ENCODE measurements at regions not wholly inside any gene's neighbourhood (a gene's known extent, or its start where the extent isn't known, plus 50 kb on each side); places are given as distances from the start of the nearest gene placed in this dataset.
"Not testable (repeated sequence)": the region's sequence is repeated elsewhere in the genome, so short reads cannot be mapped to it uniquely, and the experiment has no call there.

DNA sequence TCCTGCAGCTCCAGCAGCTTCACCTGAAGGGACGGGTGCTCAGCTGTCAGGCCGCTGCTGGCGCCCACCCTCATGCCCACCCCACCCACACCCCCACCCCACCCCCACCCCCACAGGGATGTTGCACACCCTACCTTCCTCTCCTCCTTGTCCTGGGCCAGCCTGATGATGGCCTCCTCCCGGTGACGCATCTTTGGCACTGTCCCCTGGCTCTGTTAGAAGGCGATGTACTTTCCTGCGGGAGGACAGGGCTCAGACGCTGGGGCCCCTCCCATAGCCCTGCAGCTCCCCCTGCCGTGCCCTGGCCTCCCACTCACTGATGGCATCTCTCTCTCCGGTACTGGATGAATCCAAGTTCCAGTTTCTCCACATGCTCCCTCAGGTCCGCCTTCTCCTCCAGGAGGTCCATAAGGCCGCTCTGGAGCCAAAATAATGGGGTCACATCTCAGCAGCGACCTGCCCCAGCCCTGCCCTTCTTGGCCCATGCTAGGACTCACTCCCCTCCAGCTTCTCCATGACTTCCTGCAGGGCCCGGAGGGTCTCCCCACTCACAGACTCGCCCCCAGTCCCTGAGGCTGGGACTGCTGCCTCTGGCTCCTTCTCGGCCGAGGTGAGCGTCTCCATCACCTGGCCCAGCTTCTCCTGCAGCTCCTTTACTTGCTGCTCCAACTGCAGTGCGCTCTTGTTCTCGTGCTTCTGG, 55.2 kb downstream of the GOLGA8B start:
- DNase-seq: not testable (repeated sequence)

DNA sequence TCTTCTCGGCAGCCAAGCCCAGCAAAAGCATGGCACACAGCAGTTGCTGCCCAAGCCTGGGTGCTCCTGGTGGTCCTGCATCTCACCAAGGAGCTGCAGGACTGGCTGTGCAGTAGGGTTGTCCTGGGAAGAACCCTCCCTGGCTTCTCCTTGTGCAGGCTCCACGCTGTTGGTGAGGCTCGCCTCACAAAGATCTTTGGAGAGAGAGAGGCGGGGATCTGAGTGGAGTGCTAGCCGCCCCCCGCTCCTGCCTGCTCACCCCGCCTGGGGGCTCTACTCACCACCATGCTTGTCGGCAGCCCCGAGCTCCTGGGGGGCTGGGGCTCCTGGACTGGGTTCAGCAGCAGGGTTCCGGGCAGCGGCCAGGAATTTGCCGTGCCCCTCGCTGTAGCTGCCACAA, 55.8 kb downstream of the GOLGA8B start:
- DNase-seq: not testable (repeated sequence)

DNA sequence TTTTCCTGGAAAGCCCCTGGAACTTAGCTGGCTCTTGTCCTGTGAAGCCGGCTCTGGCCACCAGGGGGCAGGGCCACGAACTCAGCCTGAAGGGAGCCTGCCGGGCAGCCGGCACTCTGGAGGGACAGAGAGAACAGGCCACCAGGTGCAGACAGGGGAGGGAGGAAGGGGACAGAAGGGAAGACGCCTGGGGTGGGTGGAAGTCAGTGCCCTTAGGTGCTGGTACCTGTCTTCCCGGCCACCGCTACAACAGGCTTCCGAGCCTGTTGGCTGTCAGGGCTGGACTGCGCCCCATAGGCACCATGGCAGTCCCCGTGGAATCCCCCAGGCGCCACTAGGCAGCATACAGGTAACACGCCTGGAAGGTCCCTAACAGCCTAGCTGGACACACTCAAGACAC, 59.6 kb downstream of the GOLGA8B start:
- not testable (repeated sequence) for DNase-seq

DNA sequence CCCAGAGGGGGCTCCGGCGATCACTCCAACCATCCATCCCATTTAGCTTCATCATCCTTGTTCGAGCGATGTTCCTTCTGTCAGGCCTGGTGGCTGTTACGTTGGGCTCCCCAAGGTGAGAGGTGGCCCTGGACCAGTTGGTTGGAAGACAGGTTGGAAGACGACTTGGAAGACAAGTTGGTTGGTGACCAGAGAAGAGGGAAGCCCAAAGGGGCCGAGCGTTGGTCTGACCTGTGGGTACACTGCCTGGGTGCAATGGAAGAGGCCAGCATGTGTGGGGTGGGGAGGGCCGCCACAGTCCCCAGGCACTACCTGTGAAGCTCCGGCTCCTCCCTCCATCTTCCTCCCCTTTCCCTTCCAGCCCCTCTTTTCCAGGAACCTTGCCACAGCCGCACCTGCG, 60.9 kb downstream of the GOLGA8B start:
- DNase-seq: not testable (repeated sequence)

DNA sequence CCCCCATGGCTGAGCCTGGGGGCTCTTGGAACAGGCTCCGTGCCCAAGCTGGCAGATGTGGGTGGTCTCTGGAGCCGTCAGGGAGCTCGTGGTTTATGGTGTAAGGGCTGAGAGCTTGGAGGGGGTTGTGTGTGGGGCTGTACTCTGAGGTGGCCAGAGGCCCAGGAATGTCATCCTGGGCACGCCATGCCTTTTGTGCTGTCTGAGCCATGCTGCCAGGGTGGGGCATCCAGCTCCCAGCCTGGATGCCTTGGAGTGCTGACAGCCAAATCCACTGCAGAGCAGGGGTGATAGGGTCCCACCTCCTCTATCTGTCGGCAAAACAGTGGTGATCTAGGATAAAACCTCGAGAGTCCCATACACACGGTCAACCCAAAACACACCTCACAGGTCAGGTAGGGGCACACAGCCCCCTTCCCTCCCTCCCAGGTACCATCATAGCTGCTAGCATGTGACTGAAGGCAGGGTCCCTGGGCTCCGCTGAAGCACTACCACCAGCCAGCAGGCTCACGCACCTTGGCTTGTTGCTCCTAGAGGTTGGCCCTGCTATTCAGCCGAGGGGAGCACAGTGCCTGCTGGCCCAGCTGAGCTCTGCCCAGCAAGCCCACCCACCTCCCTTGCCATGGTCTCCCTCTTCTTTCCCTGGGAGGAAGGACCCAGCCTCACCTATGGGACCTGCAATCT, 61.5 kb downstream of the GOLGA8B start:
- DNase-seq: not testable (repeated sequence)

DNA sequence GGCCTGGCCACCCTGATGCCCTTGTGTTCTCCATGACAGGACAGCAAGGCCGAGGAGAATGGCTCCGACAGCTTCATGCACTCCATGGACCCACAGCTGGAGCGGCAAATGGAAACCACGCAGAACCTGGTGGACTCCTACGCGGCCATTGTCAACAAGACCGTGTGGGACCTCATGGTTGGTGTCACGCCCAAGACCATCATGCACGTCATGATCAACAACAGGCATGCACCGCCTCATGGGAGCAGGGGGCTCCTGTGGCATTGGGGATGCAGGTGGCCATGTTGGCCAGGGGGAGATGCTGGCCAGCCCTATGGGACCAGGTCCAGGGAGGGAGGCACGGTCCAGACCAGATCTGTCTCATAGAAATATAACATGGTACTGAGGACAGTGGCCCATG, 62.9 kb downstream of the GOLGA8B start:
- DNase-seq: no peak

DNA sequence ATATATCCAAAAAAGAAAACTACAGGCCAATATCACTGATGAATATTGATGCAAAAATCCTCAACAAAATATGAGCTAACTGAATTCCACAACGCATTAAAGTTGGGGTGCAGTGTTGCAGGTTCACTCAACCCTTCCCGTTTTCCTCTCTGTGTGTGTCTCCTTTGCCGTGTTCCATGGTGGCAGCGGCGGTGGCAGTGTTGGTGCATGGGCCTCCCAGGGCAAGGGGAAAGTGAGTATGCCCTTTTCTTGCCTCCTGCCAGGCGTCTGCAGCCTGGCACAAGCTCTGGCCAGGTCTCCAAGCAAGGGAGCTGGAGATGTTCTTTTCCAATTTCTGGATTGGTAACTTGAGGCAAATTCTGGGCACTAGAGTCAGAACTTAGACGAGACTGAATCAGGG, 63.4 kb downstream of the GOLGA8B start:
- DNase-seq: not testable (repeated sequence)

DNA sequence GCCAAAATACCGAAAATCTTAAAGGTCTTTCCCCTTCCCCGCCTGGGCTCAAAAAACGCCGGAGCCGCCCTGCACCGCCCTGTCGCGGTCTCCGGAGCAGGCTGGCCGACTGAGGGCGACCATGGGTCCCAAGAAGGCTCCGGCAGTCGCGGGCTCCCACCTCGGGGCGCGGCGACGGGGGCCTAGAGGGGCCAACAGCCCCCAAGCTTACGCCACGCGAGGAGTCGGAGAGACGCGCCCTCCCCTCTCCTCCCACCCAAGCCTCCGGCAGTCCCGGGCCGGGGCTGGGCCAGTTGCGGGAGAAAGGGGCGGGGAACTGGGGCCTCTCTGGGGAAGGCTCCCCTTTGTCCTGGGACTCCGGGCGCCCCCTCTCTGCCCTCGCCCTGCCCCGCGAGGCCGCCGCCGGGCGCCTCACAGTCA, 69.2 kb downstream of the GOLGA8B start:
- DNase-seq: peak in 2 of 5 experiments; percentile 5 to 37

DNA sequence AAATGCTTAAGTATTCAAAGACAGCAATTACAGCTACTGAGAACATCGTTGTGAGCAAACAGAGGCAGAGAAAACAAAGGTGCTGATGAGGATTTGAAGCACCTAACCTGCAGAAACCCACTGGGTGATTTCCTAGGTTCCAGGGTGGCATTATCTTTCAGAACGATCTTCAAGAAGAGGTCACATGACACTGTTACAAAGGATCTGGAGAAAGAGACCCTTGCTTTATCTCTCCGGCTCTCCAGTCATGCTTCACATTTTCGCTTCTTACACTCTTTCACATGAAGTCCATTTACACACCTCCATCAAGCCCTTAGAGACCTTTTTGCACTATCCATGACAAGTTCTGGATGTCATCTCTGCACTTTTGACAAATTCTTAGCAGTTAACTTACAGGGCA, 70.8 kb downstream of the GOLGA8B start:
- DNase-seq: no peak

DNA sequence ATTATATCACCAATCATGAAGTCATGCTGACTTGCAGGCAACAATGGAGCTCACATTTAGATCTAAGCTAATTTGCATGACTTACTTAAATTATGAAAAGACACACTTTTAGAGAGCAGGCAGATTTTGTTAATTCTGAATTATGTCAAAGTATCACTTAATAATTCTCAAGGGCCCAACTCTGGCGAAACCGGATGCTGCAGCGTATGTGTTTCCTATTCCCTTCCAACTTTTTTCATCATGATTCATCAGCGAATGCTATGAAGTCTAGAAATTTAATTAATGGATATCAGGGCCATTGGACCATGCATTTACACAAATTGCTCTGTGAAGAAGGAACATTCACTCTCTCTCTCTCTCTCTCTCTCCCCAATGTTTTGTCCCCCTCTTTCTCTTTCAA, 63.5 kb upstream of the GOLGA8A start:
- no peak for DNase-seq

DNA sequence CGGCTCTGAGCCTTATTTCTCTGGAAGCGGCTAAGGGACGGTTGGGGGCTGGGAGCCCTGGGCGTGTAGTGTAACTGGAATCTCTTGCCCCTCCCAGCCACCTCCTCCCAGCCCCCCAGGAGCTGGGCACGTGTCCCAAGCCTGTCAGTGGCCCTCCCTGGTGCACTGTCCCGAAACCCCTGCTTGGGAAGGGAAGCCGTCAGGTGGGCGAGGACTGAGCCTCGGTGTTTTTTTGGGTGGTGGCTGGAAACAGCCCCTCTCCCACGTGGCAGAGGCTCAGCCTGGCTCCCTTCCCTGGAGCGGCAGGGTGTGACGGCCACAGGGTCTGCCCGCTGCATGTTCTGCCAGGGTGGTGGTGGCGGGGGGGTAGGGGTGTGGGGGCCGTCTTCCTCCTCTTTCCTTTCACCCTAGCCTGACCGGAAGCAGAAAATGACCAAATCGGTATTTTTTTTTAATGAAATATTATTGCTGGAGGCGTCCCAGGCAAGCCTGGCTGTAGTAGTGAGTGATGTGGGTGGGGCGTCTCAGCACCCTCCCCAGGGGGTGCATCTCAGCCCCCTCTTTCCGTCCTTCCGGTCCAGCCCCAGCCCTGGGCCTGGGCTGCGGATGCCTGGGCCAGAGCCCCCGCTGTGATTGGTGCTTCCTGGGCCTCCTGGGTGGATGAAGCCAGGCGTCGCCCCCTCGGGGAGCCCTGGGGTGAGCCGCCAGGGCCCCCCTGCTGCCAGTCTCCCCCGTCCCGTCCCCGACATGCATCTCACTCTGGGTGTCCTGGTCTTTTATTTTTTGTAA, 58.8 kb upstream of the GOLGA8A start:
- DNase-seq: no peak

DNA sequence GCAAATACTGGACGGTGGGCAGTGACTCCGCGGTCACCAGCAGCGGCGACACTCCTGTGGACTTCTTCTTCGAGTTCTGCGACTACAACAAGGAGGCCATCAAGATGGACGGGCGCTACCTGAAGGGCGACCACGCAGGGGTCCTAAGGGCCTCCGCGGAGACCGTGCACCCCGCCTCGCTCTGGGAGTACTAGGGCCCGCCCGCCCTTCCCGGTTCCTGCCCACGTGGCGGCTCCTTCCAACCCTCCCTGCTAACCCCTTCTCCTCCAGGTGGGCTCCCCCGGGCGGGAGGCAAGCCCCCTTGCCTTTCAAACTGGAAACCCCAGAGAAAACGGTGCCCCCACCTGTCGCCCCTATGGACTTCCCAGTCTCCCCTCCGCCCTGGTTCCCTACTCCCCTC, 58.1 kb upstream of the GOLGA8A start:
- not testable (repeated sequence) for DNase-seq

DNA sequence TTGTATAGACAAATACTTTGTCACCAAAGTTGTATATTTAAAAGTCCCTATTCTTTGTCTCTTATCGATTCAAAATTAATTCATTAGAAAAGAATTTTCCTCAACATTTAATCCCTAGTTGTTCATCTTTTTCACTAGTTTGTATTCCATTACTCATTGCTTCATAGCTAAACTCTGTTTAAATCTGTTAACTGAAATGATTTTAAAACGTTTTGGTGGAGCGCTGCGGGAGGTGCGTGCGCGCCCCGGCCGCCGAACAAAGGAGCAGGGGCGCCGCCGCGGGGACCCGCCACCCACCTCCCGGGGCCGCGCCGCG, 56.4 kb upstream of the GOLGA8A start:
- no peak for DNase-seq

DNA sequence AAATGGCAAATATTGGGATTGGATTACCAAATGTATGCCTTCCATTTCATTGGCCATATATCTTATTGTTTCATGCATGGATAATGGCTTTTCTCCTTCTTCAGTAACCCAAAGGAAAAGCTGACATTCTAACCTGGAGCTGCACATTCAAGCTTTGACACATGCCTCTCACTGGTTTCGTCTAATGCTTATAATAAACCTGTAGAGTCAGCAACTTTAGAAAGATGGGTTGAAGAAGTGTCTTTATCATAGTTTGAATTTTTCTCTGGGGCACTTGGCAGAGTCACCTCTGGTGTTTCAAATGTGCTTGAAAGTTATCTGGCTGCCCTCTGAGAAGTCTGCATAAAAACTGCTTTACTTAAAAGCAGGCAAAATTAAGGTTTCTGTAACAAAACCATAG, 55.4 kb upstream of the GOLGA8A start:
- no peak for DNase-seq

DNA sequence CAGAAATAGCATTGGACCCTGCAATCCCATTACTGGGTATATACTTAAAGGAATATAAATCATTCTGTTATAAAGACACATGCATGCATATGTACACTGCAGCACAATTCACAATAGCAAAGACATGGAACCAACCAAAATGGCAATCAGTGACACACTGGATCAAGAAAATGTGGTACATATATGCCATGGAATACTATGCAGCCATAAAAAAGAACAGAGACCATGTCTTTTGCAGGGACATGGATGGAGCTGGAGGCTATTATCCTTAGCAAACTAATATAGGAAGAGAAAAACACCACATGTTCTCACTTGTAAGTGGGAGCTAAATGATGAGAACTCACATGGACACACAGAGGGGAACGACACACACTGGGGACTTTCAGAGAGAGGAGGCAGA, 53.9 kb upstream of the GOLGA8A start:
- not testable (repeated sequence) for DNase-seq

DNA sequence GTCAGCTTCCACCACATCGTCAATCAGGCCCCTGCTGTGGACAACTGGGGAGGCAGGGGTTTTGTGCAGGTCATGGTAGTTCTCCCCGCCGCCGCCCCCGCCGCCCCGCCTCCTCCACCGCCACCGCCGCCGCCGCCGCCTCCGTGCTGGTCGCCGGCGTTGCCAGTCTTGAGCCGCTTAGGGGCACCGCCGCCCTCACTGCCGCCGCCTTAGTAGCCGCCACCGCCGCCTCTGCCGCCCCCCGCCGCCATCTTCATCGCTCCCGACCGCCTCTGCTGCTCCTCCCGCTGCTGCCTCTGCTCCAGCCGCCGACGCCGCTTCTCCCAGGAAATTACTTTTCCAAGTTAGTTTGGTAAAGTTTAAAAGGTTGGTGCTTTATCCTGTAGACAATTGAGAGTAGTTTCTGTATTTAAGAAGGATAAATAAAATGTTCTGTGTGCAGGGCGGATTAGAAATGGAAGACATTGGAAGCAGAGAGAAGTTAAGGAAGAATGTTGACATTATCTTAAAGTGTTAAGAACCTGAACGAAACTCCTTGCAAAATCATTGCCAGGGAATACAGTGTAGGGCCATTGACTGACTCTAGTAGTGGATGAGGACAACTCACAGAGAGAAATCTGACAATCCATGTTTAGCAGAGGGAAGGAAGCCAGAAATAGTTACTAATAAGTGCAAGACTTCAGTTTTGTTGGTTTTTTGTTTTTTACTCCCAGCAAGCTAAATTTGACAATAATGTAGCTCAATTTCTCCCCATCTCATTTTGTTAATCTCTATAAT, 53.0 kb upstream of the GOLGA8A start:
- DNase-seq: no peak

DNA sequence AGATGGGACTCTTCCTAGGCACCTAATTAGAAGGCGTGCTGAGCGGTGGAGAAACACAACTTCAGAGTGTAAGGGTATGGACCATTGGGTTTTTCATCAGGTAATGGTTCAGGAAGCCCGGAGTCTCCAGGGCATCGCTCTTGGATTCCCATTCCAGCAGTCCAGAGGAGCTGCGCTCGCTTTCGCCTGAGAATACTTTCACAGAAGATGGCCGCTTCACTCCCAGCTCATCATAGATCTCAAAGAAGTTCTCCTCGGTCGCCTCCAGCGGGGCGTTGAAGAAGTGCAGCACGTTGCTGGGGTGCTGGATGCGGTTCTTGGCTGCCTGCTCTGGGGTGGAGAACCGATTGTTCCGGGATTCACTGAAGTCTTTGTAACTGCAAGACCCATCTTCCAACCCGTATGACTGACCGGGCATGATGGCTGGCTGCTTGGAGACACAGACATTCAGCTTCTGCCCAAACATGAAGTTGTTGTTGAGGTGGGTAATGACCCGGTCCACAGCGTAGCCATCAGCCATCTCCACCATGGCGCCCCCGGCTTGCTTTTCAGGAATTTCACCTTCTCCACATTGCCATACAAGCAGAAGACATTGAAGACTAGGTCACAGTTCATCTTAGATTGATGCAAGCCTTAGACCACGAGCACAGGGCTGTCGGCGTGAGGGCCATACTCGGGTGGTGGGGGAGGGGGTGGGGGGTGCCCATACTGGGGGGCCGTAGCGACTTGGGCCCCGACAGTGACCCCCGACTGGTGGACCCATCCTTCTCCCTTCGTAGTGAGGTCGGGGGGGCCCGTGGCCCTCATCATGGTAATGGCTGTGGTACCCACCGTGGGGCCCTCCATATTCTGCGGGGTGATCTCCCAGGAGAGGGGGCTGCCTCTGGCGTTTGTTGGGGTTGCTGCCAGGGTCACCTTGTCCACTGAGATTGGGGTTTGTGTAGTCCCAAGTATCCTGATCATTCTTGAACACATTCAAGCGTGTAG, 51.7 kb upstream of the GOLGA8A start:
- DNase-seq: not testable (repeated sequence)

Data from T-helper 2 cell (primary cell).